Lower leg skin (tissue), 4 donors: ENCODE measurements at regions not wholly inside any gene's neighbourhood (a gene's known extent, or its start where the extent isn't known, plus 50 kb on each side); places are given as distances from the start of the nearest gene placed in this dataset.

Experiments used
- DNase-seq, 2 donors: peaks; one replicate each; pipeline ENCODE4 v3.0.0-alpha.2; 2019; ENCODE audit warnings: low spot score in 2 of 2
- H3K4me3 ChIP-seq: fragments of 200-600 bp; sonication (generic); 2 replicates; pipeline ENCODE4 v1.5.1; 2017; ENCODE audit warnings: mild to moderate bottlenecking, low read depth; ENCODE audit not compliant: poor library complexity, severe bottlenecking
- CTCF ChIP-seq, 3 donors: fragments of 450-650 bp; IDR thresholded peaks; one replicate each; pipeline ENCODE4 v1.5.1; 2016; ENCODE audit warnings: antibody characterized with exemption in 3 of 3, mild to moderate bottlenecking in 3 of 3, moderate library complexity in 2 of 3
- POLR2A ChIP-seq, 2 donors: fragments of 450-650 bp; IDR thresholded peaks; one replicate each; pipeline ENCODE4 v1.6.1; 2016 to 2017; ENCODE audit warnings: antibody characterized with exemption in 2 of 2, mild to moderate bottlenecking in 1 of 2, moderate library complexity in 1 of 2
- WGBS, 2 donors: methylation state at CpG; one replicate each; pipeline ENCODE4 v1.1.5; 2018; 5-methylcytosine and 5-hydroxymethylcytosine counted together
- intact Hi-C: fragments of 100-400 bp; cut with DNase I; formaldehyde crosslinking; loops from one replicate; pipeline ENCODE4 v1.15.0; 2023; ENCODE audit warnings: low total_unique reads

GRCh38 chr9:89845862-89846261 is 241.1 kb downstream of the GADD45G start:
- no peak overlapping the region for H3K4me3 ChIP-seq
- 90 to 96% methylated on average over 9 of the region's 9 CpGs for WGBS, 2 donors
- intact Hi-C loops, result no loop called here
- peak; percentile 1 to 40 for DNase-seq
- no peak for TF ChIP-seq POLR2A (IDR thresholded peaks at IDR 0.05)
- no peak for TF ChIP-seq CTCF (IDR thresholded peaks at IDR 0.05)

DNA sequence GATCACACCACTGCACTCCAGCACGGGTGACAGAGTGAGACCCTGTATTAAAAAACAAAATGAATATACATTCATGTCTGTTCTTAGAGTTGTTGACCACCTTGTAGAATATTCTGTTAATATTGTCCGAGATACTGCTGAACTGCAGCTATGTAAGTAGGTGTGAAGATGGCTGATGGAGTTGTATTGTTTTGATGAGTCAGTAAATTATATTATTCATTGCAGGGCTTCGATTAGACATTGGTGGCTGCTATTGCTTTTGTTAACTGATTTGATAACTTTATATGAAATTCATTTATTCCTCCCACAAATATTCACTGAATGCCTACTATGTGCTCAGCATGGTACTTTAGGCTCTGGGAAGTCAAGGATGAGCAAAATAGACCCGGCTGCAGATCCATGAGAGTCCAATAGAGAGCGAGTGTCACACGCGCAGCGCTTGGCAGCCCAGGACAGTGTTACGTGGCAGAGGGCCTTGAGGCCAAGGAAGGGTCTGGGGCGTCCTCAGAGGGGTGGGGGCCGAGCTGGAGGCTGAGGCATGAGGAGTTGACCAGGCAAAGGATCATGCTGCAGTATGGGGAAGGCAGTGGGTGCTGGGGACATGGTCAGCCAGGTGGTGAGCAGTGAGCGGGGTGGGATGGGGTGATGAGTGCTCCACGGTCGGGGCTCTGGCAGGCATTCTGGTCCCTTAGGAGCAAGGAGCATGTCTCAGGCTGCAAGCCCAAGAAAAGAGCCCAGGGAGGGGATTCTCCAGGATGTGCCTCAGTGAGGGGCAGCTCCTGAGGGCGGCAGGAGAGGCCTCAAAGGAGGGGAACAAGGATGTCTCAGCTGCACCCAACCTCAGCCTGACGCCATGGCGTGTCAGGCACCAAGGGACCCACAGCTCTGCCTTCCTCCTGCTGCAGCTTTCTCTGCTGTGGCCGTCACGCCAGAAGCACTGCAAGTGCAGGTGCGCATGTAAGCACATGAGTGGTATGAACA is 243.5 kb downstream of the GADD45G start:
- 89 to 92% methylated on average over 20 of the region's 20 CpGs for WGBS, 2 donors
- DNase-seq, result peak; percentile 6 to 80
- TF ChIP-seq POLR2A (IDR thresholded peaks at IDR 0.05) (no peak), CTCF (IDR thresholded peaks at IDR 0.05) (no peak)
- no peak overlapping the region for H3K4me3 ChIP-seq
- intact Hi-C loops, result no loop called here

- DNase-seq, result peak in 1 of 2 donors; percentile 12
- intact Hi-C loops, result no loop called here
- no peak overlapping the region for H3K4me3 ChIP-seq
- 77 to 94% methylated on average over 5 of the region's 5 CpGs for WGBS, 2 donors
- no peak for TF ChIP-seq CTCF (IDR thresholded peaks at IDR 0.05)
- TF ChIP-seq POLR2A (IDR thresholded peaks at IDR 0.05), result no peak
These were observed 244.3 kb downstream of the GADD45G start for GRCh38 chr9:89849096-89849495.

- intact Hi-C loops, result no loop called here
- 78 to 88% methylated on average over 3 of the region's 3 CpGs for WGBS, 2 donors
- TF ChIP-seq POLR2A (IDR thresholded peaks at IDR 0.05) (no peak), CTCF (IDR thresholded peaks at IDR 0.05) (no peak)
- DNase-seq, result peak; percentile 4 to 72
- no peak overlapping the region for H3K4me3 ChIP-seq
These were observed 245.3 kb downstream of the GADD45G start for GRCh38 chr9:89850153-89850552.

DNA sequence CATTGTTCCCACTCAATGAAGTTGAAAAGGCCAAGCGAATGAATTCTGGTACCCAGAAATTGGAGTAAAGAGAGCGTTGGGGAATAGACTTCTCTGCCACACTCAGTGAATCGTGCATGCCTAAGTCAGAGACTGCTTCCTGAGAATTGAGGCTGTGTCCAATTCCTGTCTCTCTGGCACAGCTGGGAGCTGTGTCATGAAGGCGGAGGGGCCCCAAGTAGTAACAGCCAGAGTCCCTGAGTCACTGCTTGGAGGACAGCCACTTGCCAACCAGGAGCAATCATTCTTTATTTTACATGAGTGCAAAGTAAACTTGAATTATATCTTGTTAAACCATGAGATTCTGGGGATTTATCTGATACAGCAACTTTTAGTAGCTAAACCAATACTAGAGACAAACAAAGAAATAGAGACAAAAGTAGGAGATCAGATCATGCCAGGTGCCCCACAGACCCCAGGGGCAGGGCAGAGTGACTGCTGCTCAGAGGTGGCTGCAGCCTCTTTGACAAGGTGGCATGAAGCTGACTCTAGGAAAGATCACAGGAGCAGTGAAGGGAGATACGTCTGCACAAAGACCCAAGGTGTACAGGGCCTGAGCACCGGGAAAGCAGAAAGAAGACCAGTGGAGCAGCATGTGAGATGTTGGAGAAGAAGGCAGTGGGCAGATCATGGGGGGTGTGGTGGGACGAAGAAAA is 246.0 kb downstream of the GADD45G start:
- intact Hi-C loops, result no loop called here
- WGBS, 2 donors, result 30 to 54% methylated on average over 7 of the region's 7 CpGs
- H3K4me3 ChIP-seq, result no peak overlapping the region
- TF ChIP-seq POLR2A (IDR thresholded peaks at IDR 0.05) (no peak), CTCF (IDR thresholded peaks at IDR 0.05) (no peak)
- DNase-seq, result peak; percentile 54 to 78
